Keratinocyte (primary cell): ENCODE measurements at regions not wholly inside any gene's neighbourhood (a gene's known extent, or its start where the extent isn't known, plus 50 kb on each side); places are given as distances from the start of the nearest gene placed in this dataset.

ENCODE experiments used
- DNase-seq: peaks from one replicate; pipeline ENCODE4 v3.0.0-alpha.2; 2011; ENCODE audit warnings: low read depth, missing footprints, low spot score
- FAIRE-seq: peaks from 2 replicates; lab custom pipeline; 2011; peaks lifted over from hg19 to GRCh38; lab: Jason Lieb, UNC
- H2AFZ ChIP-seq: 2 replicates; pipeline ENCODE4 v1.6.0; 2012; ENCODE audit warnings: low read length, control low read depth, inconsistent platforms; ENCODE audit not compliant: control insufficient read depth
- H3K27ac ChIP-seq: 2 replicates; pipeline ENCODE4 v1.5.1; 2011; ENCODE audit warnings: low read length; ENCODE audit not compliant: control insufficient read depth, insufficient read depth
- H3K27me3 ChIP-seq: 3 replicates; pipeline ENCODE4 v1.6.0; 2011; ENCODE audit warnings: low read length; ENCODE audit not compliant: control insufficient read depth, insufficient read depth; ENCODE audit errors: extremely low read depth
- H3K36me3 ChIP-seq, 2 experiments: 2 replicates in 1 of 2; 3 replicates in 1 of 2; pipeline ENCODE4 v1.5.1; 2011; ENCODE audit warnings: low read length in 2 of 2, mild to moderate bottlenecking in 1 of 2; ENCODE audit not compliant: control insufficient read depth in 2 of 2, insufficient read depth in 2 of 2; ENCODE audit errors: extremely low read depth in 1 of 2
- H3K4me1 ChIP-seq: 3 replicates; pipeline ENCODE4 v1.5.1; 2011; ENCODE audit warnings: low read length; ENCODE audit not compliant: control insufficient read depth, insufficient read depth; ENCODE audit errors: extremely low read depth
- H3K4me2 ChIP-seq: 3 replicates; pipeline ENCODE4 v1.6.0; 2011; ENCODE audit warnings: low read depth, low read length; ENCODE audit not compliant: control insufficient read depth, insufficient read depth; ENCODE audit errors: extremely low read depth
- H3K4me3 ChIP-seq, 3 experiments: fragments of 200-600 bp in 1 of 3; sonication (generic) in 1 of 3; 2 replicates in 2 of 3; 3 replicates in 1 of 3; pipeline ENCODE4 v1.5.1; 2011 to 2016; ENCODE audit warnings: low read length in 3 of 3, mild to moderate bottlenecking in 3 of 3, control low read depth in 2 of 3, inconsistent platforms in 1 of 3, low read depth in 1 of 3, mixed read lengths in 1 of 3, mixed run types in 1 of 3, moderate library complexity in 1 of 3; ENCODE audit not compliant: control insufficient read depth in 2 of 3, insufficient read depth in 2 of 3; ENCODE audit errors: extremely low read depth in 1 of 3
- H3K79me2 ChIP-seq: 2 replicates; pipeline ENCODE4 v1.6.0; 2012; ENCODE audit warnings: low read length; ENCODE audit not compliant: control insufficient read depth, insufficient read depth
- H3K9ac ChIP-seq: 3 replicates; pipeline ENCODE4 v1.6.0; 2011; ENCODE audit warnings: low read length; ENCODE audit not compliant: control insufficient read depth, insufficient read depth; ENCODE audit errors: extremely low read depth
- H3K9me1 ChIP-seq: 3 replicates; pipeline ENCODE4 v1.6.0; 2011; ENCODE audit warnings: low read length; ENCODE audit not compliant: control insufficient read depth, insufficient read depth; ENCODE audit errors: extremely low read depth
- H3K9me3 ChIP-seq: 2 replicates; pipeline ENCODE4 v1.5.1; 2012; ENCODE audit warnings: low read depth, low read length; ENCODE audit not compliant: control insufficient read depth
- H4K20me1 ChIP-seq: 3 replicates; pipeline ENCODE4 v1.6.0; 2011; ENCODE audit warnings: low read length; ENCODE audit not compliant: control insufficient read depth, insufficient read depth; ENCODE audit errors: extremely low read depth
- EZH2 ChIP-seq: IDR thresholded peaks from one replicate; pipeline ENCODE4 v1.6.1; 2012; ENCODE audit warnings: inconsistent platforms, mild to moderate bottlenecking, low read length, moderate library complexity
- dilution Hi-C: fragments of 300-500 bp; cut with MboI; formaldehyde crosslinking; loops from one replicate; pipeline ENCODE4 v1.7.0; 2020; ENCODE audit warnings: low sequenced_read_pairs; ENCODE audit not compliant: extremely low pct_ligation_motif_present
- TF ChIP-seq, protein P1 (sequence below), 3 experiments: IDR thresholded peaks in 1 of 3; conservative IDR thresholded peaks in 1 of 3; optimal IDR thresholded peaks in 1 of 3; 2 replicates in 2 of 3; 3 replicates in 1 of 3; pipeline versions ENCODE3 to v1.5.1; 2011; ENCODE audit warnings: low read length in 3 of 3, mild to moderate bottlenecking in 3 of 3, moderate library complexity in 2 of 3, control low read depth in 1 of 3, inconsistent platforms in 1 of 3; ENCODE audit not compliant: insufficient read depth in 2 of 3; ENCODE audit errors: extremely low read depth in 1 of 3

DNA sequence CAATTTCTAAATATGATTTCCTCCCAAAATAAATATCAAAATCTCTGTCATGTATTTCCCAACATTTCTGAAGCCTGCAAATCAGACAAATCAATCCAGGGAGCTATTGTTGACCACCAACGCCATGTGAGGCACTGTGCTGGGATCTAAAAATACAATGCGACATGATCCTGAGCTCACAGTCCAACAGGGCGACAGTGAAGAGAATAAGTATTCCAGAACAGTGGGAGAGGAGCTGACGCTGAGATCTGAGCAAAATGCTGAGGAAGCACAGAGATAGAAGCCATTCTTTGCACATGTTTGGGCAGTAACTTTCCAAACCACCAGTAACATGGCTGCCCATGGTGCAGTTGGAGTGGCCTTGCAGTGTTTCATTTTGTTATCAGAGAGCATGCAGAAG, 412.5 kb downstream of the LRATD1 start:
- FAIRE-seq, result no peak
- no peaks in the 10 kb centered on the region for H3K79me2 ChIP-seq
- no peak overlapping the region for H2AFZ ChIP-seq
- H4K20me1 ChIP-seq, result no peaks in the 10 kb centered on the region
- no peak overlapping the region for H3K4me2 ChIP-seq
- no peaks in the 10 kb centered on the region for H3K4me1 ChIP-seq
- dilution Hi-C loops, result no loop called here
- no peak overlapping the region for H3K4me3 ChIP-seq
- H3K27me3 ChIP-seq, result no peaks in the 10 kb centered on the region
- no peaks in the 10 kb centered on the region for H3K9me1 ChIP-seq
- no peak overlapping the region for H3K27ac ChIP-seq
- H3K9ac ChIP-seq, result no peak overlapping the region
- no peak for TF ChIP-seq EZH2
- TF ChIP-seq, protein P1, sequence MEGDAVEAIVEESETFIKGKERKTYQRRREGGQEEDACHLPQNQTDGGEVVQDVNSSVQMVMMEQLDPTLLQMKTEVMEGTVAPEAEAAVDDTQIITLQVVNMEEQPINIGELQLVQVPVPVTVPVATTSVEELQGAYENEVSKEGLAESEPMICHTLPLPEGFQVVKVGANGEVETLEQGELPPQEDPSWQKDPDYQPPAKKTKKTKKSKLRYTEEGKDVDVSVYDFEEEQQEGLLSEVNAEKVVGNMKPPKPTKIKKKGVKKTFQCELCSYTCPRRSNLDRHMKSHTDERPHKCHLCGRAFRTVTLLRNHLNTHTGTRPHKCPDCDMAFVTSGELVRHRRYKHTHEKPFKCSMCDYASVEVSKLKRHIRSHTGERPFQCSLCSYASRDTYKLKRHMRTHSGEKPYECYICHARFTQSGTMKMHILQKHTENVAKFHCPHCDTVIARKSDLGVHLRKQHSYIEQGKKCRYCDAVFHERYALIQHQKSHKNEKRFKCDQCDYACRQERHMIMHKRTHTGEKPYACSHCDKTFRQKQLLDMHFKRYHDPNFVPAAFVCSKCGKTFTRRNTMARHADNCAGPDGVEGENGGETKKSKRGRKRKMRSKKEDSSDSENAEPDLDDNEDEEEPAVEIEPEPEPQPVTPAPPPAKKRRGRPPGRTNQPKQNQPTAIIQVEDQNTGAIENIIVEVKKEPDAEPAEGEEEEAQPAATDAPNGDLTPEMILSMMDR (optimal IDR thresholded peaks at IDR 0.05 in 1 of 3, IDR thresholded peaks at IDR 0.05 in 1 of 3, conservative IDR thresholded peaks at IDR 0.05 in 1 of 3; ENCODE audit: extremely low read depth in 1 of 3, insufficient read depth in 2 of 3, low read length in 3 of 3), result no peak
- no peaks in the 10 kb centered on the region for H3K9me3 ChIP-seq
- no peaks in the 10 kb centered on the region for H3K36me3 ChIP-seq
- no peak for DNase-seq

GRCh38 chr2:15047184-15047583, 414.7 kb downstream of the LRATD1 start:
- no peaks in the 10 kb centered on the region for H3K9me3 ChIP-seq
- H3K27ac ChIP-seq, result no peak overlapping the region
- DNase-seq, result no peak
- dilution Hi-C loops, result no loop called here
- no peaks in the 10 kb centered on the region for H3K9me1 ChIP-seq
- no peak for TF ChIP-seq EZH2
- TF ChIP-seq, protein P1 (optimal IDR thresholded peaks at IDR 0.05 in 1 of 3, IDR thresholded peaks at IDR 0.05 in 1 of 3, conservative IDR thresholded peaks at IDR 0.05 in 1 of 3; ENCODE audit: extremely low read depth in 1 of 3, insufficient read depth in 2 of 3, low read length in 3 of 3), result no peak
- H3K9ac ChIP-seq, result no peak overlapping the region
- no peak overlapping the region for H2AFZ ChIP-seq
- H3K4me3 ChIP-seq, result no peak overlapping the region
- no peaks in the 10 kb centered on the region for H3K27me3 ChIP-seq
- no peaks in the 10 kb centered on the region for H4K20me1 ChIP-seq
- no peak for FAIRE-seq
- no peak overlapping the region for H3K4me2 ChIP-seq
- H3K79me2 ChIP-seq, result no peaks in the 10 kb centered on the region
- no peaks in the 10 kb centered on the region for H3K4me1 ChIP-seq
- no peaks in the 10 kb centered on the region for H3K36me3 ChIP-seq
